ENCODE measurements at regions not wholly inside any gene's neighbourhood (a gene's known extent, or its start where the extent isn't known, plus 50 kb on each side); places are given as distances from the start of the nearest gene placed in this dataset.

DNA sequence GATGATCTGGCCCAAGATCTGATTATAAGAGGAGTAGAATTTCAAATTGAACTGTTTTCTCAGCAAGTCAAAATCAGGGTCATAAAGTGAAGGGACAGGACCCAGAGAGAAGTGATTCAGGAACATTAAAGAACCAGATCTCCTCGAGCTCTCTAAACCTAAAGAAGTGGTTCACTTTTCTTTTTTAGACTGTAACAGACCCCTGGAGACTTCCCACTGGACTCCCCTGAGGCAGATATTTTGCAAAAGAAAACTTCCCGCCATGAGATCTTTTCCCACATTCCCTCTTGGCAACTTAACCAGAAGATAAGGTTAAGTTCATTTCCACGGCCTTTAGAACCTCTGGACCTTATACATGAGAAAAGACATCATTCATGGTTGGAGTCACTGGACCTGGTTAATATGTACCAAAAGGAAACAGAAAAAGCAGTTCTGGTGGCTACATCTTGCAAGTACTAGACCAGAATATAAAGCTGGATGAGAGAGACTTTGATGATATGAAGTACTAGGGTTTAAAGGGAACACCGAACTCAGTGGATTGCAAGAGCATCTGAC lies 1061.4 kb downstream of the MRPL39 start:
- TF ChIP-seq POLR2A (IDR thresholded peaks at IDR 0.05), result no peak
- TF ChIP-seq, protein P1, sequence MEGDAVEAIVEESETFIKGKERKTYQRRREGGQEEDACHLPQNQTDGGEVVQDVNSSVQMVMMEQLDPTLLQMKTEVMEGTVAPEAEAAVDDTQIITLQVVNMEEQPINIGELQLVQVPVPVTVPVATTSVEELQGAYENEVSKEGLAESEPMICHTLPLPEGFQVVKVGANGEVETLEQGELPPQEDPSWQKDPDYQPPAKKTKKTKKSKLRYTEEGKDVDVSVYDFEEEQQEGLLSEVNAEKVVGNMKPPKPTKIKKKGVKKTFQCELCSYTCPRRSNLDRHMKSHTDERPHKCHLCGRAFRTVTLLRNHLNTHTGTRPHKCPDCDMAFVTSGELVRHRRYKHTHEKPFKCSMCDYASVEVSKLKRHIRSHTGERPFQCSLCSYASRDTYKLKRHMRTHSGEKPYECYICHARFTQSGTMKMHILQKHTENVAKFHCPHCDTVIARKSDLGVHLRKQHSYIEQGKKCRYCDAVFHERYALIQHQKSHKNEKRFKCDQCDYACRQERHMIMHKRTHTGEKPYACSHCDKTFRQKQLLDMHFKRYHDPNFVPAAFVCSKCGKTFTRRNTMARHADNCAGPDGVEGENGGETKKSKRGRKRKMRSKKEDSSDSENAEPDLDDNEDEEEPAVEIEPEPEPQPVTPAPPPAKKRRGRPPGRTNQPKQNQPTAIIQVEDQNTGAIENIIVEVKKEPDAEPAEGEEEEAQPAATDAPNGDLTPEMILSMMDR (IDR thresholded peaks at IDR 0.05), result no peak

All from body of pancreas (tissue), 4 donors.